ENCODE measurements at regions not wholly inside any gene's neighbourhood (a gene's known extent, or its start where the extent isn't known, plus 50 kb on each side); places are given as distances from the start of the nearest gene placed in this dataset.
"Not testable (repeated sequence)": the region's sequence is repeated elsewhere in the genome, so short reads cannot be mapped to it uniquely, and the experiment has no call there.

- TF ChIP-seq, protein P1, sequence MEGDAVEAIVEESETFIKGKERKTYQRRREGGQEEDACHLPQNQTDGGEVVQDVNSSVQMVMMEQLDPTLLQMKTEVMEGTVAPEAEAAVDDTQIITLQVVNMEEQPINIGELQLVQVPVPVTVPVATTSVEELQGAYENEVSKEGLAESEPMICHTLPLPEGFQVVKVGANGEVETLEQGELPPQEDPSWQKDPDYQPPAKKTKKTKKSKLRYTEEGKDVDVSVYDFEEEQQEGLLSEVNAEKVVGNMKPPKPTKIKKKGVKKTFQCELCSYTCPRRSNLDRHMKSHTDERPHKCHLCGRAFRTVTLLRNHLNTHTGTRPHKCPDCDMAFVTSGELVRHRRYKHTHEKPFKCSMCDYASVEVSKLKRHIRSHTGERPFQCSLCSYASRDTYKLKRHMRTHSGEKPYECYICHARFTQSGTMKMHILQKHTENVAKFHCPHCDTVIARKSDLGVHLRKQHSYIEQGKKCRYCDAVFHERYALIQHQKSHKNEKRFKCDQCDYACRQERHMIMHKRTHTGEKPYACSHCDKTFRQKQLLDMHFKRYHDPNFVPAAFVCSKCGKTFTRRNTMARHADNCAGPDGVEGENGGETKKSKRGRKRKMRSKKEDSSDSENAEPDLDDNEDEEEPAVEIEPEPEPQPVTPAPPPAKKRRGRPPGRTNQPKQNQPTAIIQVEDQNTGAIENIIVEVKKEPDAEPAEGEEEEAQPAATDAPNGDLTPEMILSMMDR (conservative IDR thresholded peaks at IDR 0.05; ENCODE audit: low read depth): no peak
- ChIA-PET CTCF (interaction anchor here (0.6 kb wide), 1 partner anchor 196 kb away, joined by 3 read pairs; no protein-coding TSS in a partner anchor), POLR2A (ENCODE audit: low non-redundant PET) (no interaction called here)
- DNase-seq (ENCODE audit: low spot score): no peak
- no peak overlapping the region for H3K27ac ChIP-seq
Observed at GRCh38 chr12:14213542-14213941, 151.9 kb upstream of the ATF7IP start.

DNA sequence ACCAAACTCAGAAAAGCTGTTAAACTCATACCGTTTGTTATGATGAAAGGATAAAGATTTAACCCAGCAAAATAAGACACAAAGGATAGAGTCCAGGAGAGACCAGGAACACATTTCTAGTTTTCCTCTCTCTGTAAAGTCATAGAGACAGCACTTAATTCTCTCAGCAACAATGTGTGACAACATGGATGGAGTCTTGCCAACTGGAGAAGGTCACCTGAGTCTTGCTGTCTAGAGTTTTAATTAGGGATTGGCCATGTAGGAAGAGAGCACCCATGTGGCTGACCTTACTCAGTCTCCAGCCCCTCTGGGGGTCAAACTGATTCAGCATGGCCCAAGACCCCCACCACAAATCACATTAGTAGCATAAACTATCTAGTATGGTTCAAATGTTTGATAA, 151.0 kb upstream of the ATF7IP start:
- CTCF ChIA-PET: no interaction called here
- POLR2A ChIA-PET (ENCODE audit: low non-redundant PET): no interaction called here

GRCh38 chr12:14215949-14216348, 149.5 kb upstream of the ATF7IP start:
- CTCF ChIA-PET; DNase-seq (ENCODE audit: low spot score); POLR2A ChIA-PET (ENCODE audit: low non-redundant PET); H3K27ac ChIP-seq: not testable (repeated sequence)

More for the DNA sequence above, 151.0 kb upstream of the ATF7IP start:
- no peak for DNase-seq (ENCODE audit: low spot score)
- TF ChIP-seq, protein P1 (conservative IDR thresholded peaks at IDR 0.05; ENCODE audit: low read depth): no peak
- no peak overlapping the region for H3K27ac ChIP-seq

DNA sequence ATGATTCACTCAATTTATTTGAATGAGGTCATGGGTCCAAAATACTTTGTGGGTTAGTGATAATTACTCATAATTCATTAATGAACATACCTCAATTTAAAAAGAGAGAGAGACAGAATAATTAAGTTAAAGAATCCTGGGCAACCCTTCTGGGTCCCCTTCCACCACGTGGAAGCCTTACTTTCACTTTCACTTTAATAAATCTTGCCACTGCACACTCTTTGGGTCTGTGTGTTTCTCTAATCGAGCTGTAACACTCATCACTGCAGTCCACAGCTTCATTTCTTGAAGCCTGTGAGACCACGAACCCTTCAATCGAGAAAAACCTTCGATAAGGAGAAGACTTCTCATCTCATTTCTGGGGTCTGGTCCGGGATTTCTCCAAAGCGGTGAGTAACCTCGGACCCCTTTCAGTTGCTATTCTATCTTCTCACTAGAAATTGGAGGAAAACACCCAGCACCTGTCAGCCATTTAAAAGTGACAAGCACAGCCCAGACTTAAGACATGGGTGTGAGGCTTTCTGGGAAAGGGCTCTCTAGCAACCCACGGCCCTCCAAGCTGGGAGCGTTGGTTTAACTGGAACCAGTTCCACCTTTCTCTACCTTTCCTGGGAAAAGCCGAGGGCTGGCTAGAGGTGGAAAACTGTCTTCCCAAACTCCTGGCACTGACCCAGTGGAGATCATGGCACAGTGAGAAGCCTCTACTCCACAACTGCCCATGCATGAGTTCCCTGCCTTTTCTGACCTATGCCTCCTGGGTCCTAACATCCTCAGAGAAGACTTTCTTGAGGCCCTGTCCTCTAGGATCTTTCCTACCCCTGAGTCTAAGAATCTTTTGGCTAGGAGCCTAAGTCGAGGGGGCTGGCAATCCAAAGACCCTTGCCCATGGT, 148.8 kb upstream of the ATF7IP start:
- no peak for DNase-seq (ENCODE audit: low spot score)

GRCh38 chr12:14219156-14219555, 146.3 kb upstream of the ATF7IP start:
- H3K27ac ChIP-seq: no peak overlapping the region
- POLR2A ChIA-PET (ENCODE audit: low non-redundant PET): interaction anchor here (0.6 kb wide), 1 partner anchor 104 kb away, joined by 3 read pairs; no protein-coding TSS in a partner anchor
- CTCF ChIA-PET: no interaction called here
- no peak for DNase-seq (ENCODE audit: low spot score)
- TF ChIP-seq, protein P1 (conservative IDR thresholded peaks at IDR 0.05; ENCODE audit: low read depth): no peak

More for the DNA sequence above, 148.8 kb upstream of the ATF7IP start:
- TF ChIP-seq, protein P1 (conservative IDR thresholded peaks at IDR 0.05; ENCODE audit: low read depth): no peak
- no peak overlapping the region for H3K27ac ChIP-seq
- POLR2A ChIA-PET (ENCODE audit: low non-redundant PET): no interaction called here
- CTCF ChIA-PET: no interaction called here

DNA sequence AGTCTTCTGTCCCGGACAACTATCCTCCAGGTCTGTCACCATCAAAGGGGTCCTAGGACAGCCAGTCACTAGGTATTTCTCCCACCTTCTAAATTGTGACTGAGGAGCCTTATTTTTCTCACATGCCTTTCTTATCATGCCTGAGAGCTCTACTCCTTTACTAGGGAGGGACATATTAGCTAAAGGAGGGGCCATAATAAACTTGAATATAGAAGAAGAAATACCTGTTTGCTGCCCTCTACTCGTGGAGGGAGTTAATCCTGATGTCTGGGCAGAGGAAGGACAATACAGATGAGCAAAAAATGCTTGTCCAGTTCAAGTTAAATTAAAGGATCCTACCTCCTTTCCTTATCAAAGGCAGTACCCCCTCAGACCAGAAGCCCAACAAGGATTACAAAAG, 145.8 kb upstream of the ATF7IP start:
- H3K27ac ChIP-seq; DNase-seq (ENCODE audit: low spot score): not testable (repeated sequence)
- POLR2A ChIA-PET (ENCODE audit: low non-redundant PET): interaction anchor here (0.6 kb wide), 1 partner anchor 103 kb away, joined by 3 read pairs; no protein-coding TSS in a partner anchor
- CTCF ChIA-PET: interaction anchor here (1.5 kb wide), 1 partner anchor 18 kb away, joined by 6 read pairs; no protein-coding TSS in a partner anchor

- POLR2A ChIA-PET (ENCODE audit: low non-redundant PET): no interaction called here
- DNase-seq (ENCODE audit: low spot score): no peak
- CTCF ChIA-PET: interaction anchor here (1.5 kb wide), 1 partner anchor 141 kb away, joined by 4 read pairs; the partner anchor contains the start of gene ATF7IP
- H3K27ac ChIP-seq: no peak overlapping the region
- TF ChIP-seq, protein P1 (conservative IDR thresholded peaks at IDR 0.05; ENCODE audit: low read depth): no peak
Observed at GRCh38 chr12:14225064-14225463, 140.4 kb upstream of the ATF7IP start.

DNA sequence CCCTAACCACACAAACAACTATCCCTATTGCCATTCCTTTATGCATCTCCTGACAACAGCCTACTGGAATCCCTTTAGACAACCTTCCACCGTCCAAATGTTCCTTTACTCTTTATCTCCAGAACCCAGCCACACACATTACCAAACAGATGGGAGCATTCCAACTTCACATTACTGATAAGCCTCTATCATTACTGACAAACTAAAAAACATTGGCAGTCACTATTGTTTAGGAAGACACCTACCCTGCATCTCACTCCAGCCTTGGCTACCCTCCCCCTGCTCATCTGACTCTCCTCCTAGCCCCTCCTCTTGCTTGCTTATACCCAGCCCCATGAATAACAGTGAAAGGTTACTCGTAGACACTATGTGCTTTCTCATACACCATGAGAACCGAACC, 130.3 kb upstream of the ATF7IP start:
- DNase-seq (ENCODE audit: low spot score); CTCF ChIA-PET: not testable (repeated sequence)
- POLR2A ChIA-PET (ENCODE audit: low non-redundant PET): interaction anchor here (0.5 kb wide), 1 partner anchor 130 kb away, joined by 3 read pairs; no protein-coding TSS in a partner anchor

GRCh38 chr12:14236641-14237040, 128.8 kb upstream of the ATF7IP start:
- DNase-seq (ENCODE audit: low spot score); POLR2A ChIA-PET (ENCODE audit: low non-redundant PET); H3K27ac ChIP-seq: not testable (repeated sequence)
- CTCF ChIA-PET: interaction anchor here (1.1 kb wide), 1 partner anchor 129 kb away, joined by 3 read pairs; the partner anchor contains the start of gene ATF7IP

More for the DNA sequence above, 130.3 kb upstream of the ATF7IP start:
- not testable (repeated sequence) for H3K27ac ChIP-seq

Data from RWPE1 (cell line).